Neuronal stem cell (in vitro differentiated cells): ENCODE measurements at regions not wholly inside any gene's neighbourhood (a gene's known extent, or its start where the extent isn't known, plus 50 kb on each side); places are given as distances from the start of the nearest gene placed in this dataset.

Experiments
- DNase-seq: peaks from one replicate; pipeline ENCODE4 v3.0.0-alpha.2; 2013; ENCODE audit warnings: low spot score
- H2AFZ ChIP-seq: one replicate; pipeline ENCODE4 v1.6.1; 2013; ENCODE audit warnings: mild to moderate bottlenecking, low read length, inconsistent platforms
- H2AK5ac ChIP-seq: 2 replicates; pipeline ENCODE4 v1.6.1; 2013; ENCODE audit warnings: low read depth, mild to moderate bottlenecking, inconsistent platforms, low read length, moderate library complexity, mixed read lengths
- H2BK120ac ChIP-seq: 2 replicates; pipeline ENCODE4 v1.6.1; 2013; ENCODE audit warnings: low read depth, mild to moderate bottlenecking, inconsistent platforms, low read length, moderate library complexity, mixed read lengths
- H2BK12ac ChIP-seq: one replicate; pipeline ENCODE4 v1.6.1; 2013; ENCODE audit warnings: low read length, inconsistent platforms
- H2BK15ac ChIP-seq: 2 replicates; pipeline ENCODE4 v1.6.1; 2013; ENCODE audit warnings: mild to moderate bottlenecking, low read length, inconsistent platforms, mixed read lengths
- H2BK5ac ChIP-seq: one replicate; pipeline ENCODE4 v1.6.1; 2013; ENCODE audit warnings: inconsistent platforms, mild to moderate bottlenecking, low read length, moderate library complexity
- H3K14ac ChIP-seq: one replicate; pipeline ENCODE4 v1.6.1; 2013; ENCODE audit warnings: low read length, inconsistent platforms
- H3K18ac ChIP-seq: 2 replicates; pipeline ENCODE4 v1.6.1; 2013; ENCODE audit warnings: low read length, inconsistent platforms
- H3K23ac ChIP-seq: 2 replicates; pipeline ENCODE4 v1.6.1; 2013; ENCODE audit warnings: low read depth, mild to moderate bottlenecking, mixed read lengths, low read length, inconsistent platforms; ENCODE audit not compliant: poor library complexity
- H3K27ac ChIP-seq: replicated peaks from 3 replicates; pipeline ENCODE4 v1.5.1; 2013; ENCODE audit warnings: low read length, inconsistent platforms
- H3K27me3 ChIP-seq, 3 experiments: 2 replicates each; pipeline ENCODE4 v1.6.1; 2013; ENCODE audit warnings: low read length in 3 of 3, mild to moderate bottlenecking in 2 of 3, inconsistent platforms in 1 of 3, low read depth in 1 of 3, mixed read lengths in 1 of 3, moderate library complexity in 1 of 3; ENCODE audit not compliant: control insufficient read depth in 3 of 3, insufficient read depth in 3 of 3
- H3K36me3 ChIP-seq, 2 donors: replicated peaks in 1 of 2; 2 replicates each; pipeline ENCODE4 v1.6.1; 2013; ENCODE audit warnings: low read length in 2 of 2; ENCODE audit not compliant: control insufficient read depth in 2 of 2, insufficient read depth in 2 of 2
- H3K4ac ChIP-seq: 2 replicates; pipeline ENCODE4 v1.6.1; 2013; ENCODE audit warnings: inconsistent platforms, mild to moderate bottlenecking, low read length, moderate library complexity
- H3K4me1 ChIP-seq, 2 donors: 1 replicate in 1 of 2; 2 replicates in 1 of 2; pipeline ENCODE4 v1.6.1; 2013; ENCODE audit warnings: low read length in 2 of 2, low read depth in 1 of 2; ENCODE audit not compliant: control insufficient read depth in 2 of 2, insufficient read depth in 1 of 2
- H3K4me2 ChIP-seq: one replicate; pipeline ENCODE4 v1.6.1; 2013; ENCODE audit warnings: mild to moderate bottlenecking, low read length, inconsistent platforms; ENCODE audit not compliant: insufficient read depth, poor library complexity, severe bottlenecking
- H3K4me3 ChIP-seq, 2 donors: 2 replicates each; pipeline ENCODE4 v1.5.1; 2013; ENCODE audit warnings: low read length in 2 of 2, mild to moderate bottlenecking in 2 of 2, inconsistent platforms in 1 of 2, moderate library complexity in 1 of 2
- H3K79me1 ChIP-seq: one replicate; pipeline ENCODE4 v1.6.1; 2013; ENCODE audit warnings: low read depth, mild to moderate bottlenecking, inconsistent platforms, low read length, moderate library complexity
- H3K9ac ChIP-seq: one replicate; pipeline ENCODE4 v1.6.1; 2013; ENCODE audit warnings: mild to moderate bottlenecking, low read depth, low read length, inconsistent platforms; ENCODE audit not compliant: poor library complexity
- H3K9me3 ChIP-seq, 2 donors: replicated peaks in 1 of 2; 2 replicates each; pipeline versions ENCODE3 to v1.6.1; 2013; ENCODE audit warnings: low read length in 2 of 2, mild to moderate bottlenecking in 2 of 2, inconsistent platforms in 1 of 2, low read depth in 1 of 2, mixed read lengths in 1 of 2, moderate library complexity in 1 of 2; ENCODE audit not compliant: control insufficient read depth in 2 of 2, insufficient read depth in 1 of 2
- H4K8ac ChIP-seq: one replicate; pipeline ENCODE4 v1.6.1; 2013; ENCODE audit warnings: low read depth, mild to moderate bottlenecking, inconsistent platforms, low read length, moderate library complexity
- H4K91ac ChIP-seq: one replicate; pipeline ENCODE4 v1.6.1; 2013; ENCODE audit warnings: low read length, low read depth, mild to moderate bottlenecking, inconsistent platforms; ENCODE audit not compliant: poor library complexity
- WGBS, 2 donors: extraction: QIAGEN DNeasy Blood & Tissue Kit; methylation state at CpG; one replicate each; pipeline ENCODE4 v1.1.7; 2013; ENCODE audit warnings: missing lambda C conversion rate in 2 of 2, mixed read lengths in 1 of 2; ENCODE audit not compliant: insufficient read length in 2 of 2, insufficient replicate concordance in 1 of 2; ENCODE audit errors: extremely low coverage in 2 of 2; 5-methylcytosine and 5-hydroxymethylcytosine counted together

DNA sequence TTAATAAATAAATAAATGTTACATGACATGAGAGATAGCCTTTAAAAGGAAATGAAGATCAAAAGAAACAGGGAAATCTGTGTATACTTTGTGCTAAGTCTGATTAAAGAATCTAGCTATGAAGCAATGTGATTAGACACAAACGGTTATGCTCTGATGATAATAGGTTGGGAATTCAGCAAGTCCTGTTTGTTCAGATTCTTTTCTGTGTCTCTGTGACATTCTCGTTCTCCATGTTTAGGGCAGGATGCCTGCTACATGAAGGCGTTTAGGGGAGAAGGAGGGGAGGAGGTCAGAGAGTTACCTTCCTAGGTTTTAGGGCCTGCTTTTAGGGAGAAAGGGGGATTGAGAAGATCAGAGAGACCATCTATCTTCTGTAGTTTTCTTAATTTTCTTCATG lies 555.3 kb downstream of the DNAJB9 start:
- Histone ChIP-seq H3K14ac (no peak overlapping the region), H2BK5ac (no peak overlapping the region), H2BK120ac (no peak overlapping the region), H3K4ac (no peak overlapping the region), H3K4me1 (peaks cover 0 to 26% of the 10 kb centered on the region in 2 donors), H2BK12ac (no peak overlapping the region), H4K8ac (no peak overlapping the region), H3K79me1 (no peaks in the 10 kb centered on the region), H3K27ac (no peak overlapping the region), H3K9me3 (no peaks in the 10 kb centered on the region), H3K23ac (no peak overlapping the region), H2AFZ (peak overlapping the region; percentile 46), H4K91ac (no peak overlapping the region), H2BK15ac (no peak overlapping the region), H3K18ac (no peak overlapping the region), H3K36me3 (no peaks in the 10 kb centered on the region), H2AK5ac (no peak overlapping the region), H3K4me3 (no peak overlapping the region), H3K4me2 (no peak overlapping the region), H3K27me3 (no peaks in the 10 kb centered on the region), H3K9ac (no peak overlapping the region)
- WGBS, 2 donors: no CpG with 5 or more reads among the region's 3 CpGs
- no peak for DNase-seq

DNA sequence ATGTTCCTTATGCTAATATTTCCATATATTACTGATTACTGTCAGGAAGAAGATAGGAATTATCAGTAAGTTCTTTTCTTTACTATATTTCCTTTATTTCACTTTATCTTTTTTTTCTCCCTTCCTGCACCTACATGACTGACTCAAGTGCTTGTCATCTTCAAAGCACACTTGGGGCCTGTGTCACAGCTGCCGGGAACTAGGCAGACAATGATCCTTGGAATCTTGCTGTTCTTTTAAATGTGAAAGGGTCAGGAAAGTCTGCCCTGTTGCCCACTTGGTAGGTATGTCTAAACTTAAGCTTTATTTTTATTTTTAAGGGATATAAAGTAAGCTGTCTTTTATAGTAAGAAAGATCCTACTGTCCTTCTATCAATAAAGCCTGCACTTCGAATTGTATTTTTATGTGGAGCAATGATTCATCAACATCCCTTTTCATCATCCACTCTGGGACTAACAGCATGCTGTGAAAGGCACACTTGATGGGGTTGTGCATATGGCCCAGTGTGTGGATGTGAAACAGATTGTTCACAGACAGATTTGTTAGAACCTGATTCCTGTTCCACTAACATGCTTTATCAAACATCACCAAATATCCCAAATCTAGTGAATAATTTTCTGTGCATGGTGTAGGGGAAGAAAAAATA lies 556.9 kb downstream of the DNAJB9 start:
- H3K79me1 ChIP-seq: no peaks in the 10 kb centered on the region
- H3K9ac ChIP-seq: no peak overlapping the region
- no peak overlapping the region for H3K4me3 ChIP-seq
- no peak overlapping the region for H3K23ac ChIP-seq
- no peaks in the 10 kb centered on the region for H3K27me3 ChIP-seq
- no peak overlapping the region for H2BK15ac ChIP-seq
- H2AK5ac ChIP-seq: no peak overlapping the region
- no peak overlapping the region for H3K14ac ChIP-seq
- H3K18ac ChIP-seq: no peak overlapping the region
- no peak overlapping the region for H4K8ac ChIP-seq
- peak overlapping the region; percentile 48 for H2AFZ ChIP-seq
- WGBS, 2 donors: no CpG with 5 or more reads among the region's 2 CpGs
- no peaks in the 10 kb centered on the region for H3K9me3 ChIP-seq
- H3K4me2 ChIP-seq: no peak overlapping the region
- no peak overlapping the region for H3K4ac ChIP-seq
- H3K27ac ChIP-seq: no peak overlapping the region
- DNase-seq: peak; percentile 8
- no peak overlapping the region for H2BK5ac ChIP-seq
- peaks cover 0 to 26% of the 10 kb centered on the region in 2 donors for H3K4me1 ChIP-seq
- no peak overlapping the region for H2BK12ac ChIP-seq
- no peaks in the 10 kb centered on the region for H3K36me3 ChIP-seq
- no peak overlapping the region for H4K91ac ChIP-seq
- no peak overlapping the region for H2BK120ac ChIP-seq

DNA sequence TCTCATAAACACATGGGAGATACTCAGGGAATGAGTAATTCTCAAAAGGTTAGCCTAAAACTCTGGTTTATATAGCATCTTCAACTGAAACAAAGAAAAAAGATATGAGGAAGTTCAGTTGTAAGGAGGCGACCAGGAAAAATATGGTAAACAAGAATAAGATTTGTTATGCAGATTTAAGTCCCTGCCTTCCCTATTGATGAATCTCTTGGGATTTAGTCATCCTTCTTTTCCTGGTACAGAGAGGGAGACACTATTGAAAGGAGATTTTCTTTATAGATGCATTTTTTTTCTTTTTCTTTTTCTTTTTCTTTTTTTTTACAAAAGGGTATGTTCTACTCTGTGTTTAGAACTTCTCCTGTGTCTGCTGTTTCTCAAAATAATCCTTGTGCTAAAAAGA lies 557.5 kb downstream of the DNAJB9 start:
- WGBS, 2 donors: no CpG with 5 or more reads among the region's 1 CpG
- no peak overlapping the region for H3K27ac ChIP-seq
- no peak for DNase-seq

DNA sequence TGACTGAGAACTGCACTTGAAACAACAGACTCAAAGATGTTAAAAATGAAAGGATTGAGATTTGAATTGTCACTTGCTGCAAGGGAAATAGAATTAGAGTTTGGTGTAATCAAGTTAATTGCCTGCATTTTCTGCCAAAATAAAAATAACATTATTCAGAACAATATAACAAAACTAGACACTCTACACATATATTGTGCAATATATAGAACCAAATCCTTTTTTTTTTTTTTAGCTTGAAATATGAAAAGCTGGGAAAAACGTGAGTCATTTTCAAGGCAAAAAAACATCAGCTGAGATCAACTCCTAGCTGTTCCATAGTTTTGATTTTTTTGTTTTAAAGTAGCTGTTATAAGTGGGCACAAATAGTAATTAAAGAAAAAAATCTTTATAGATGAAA lies 561.5 kb downstream of the DNAJB9 start:
- no peak overlapping the region for H2AK5ac ChIP-seq
- H3K27ac ChIP-seq: no peak overlapping the region
- H3K4me2 ChIP-seq: no peak overlapping the region
- no peak for DNase-seq
- no peak overlapping the region for H2BK15ac ChIP-seq
- no peak overlapping the region for H2BK5ac ChIP-seq
- H3K4me3 ChIP-seq: no peak overlapping the region
- H3K9ac ChIP-seq: no peak overlapping the region
- H2BK120ac ChIP-seq: no peak overlapping the region
- no peak overlapping the region for H3K4ac ChIP-seq
- no peaks in the 10 kb centered on the region for H3K36me3 ChIP-seq
- WGBS, 2 donors: no CpG with 5 or more reads among the region's 1 CpG
- no peak overlapping the region for H3K23ac ChIP-seq
- peak overlapping the region; percentile 41 for H2AFZ ChIP-seq
- no peak overlapping the region for H3K14ac ChIP-seq
- no peaks in the 10 kb centered on the region for H3K27me3 ChIP-seq
- H3K9me3 ChIP-seq: peaks cover 0 to 14% of the 10 kb centered on the region in 2 donors
- peaks cover 0 to 14% of the 10 kb centered on the region in 2 donors for H3K4me1 ChIP-seq
- H3K18ac ChIP-seq: no peak overlapping the region
- H2BK12ac ChIP-seq: no peak overlapping the region
- H4K91ac ChIP-seq: no peak overlapping the region
- no peaks in the 10 kb centered on the region for H3K79me1 ChIP-seq
- H4K8ac ChIP-seq: no peak overlapping the region

More for the DNA sequence above, 557.5 kb downstream of the DNAJB9 start:
- Histone ChIP-seq H4K8ac (no peak overlapping the region), H3K23ac (no peak overlapping the region), H3K9me3 (no peaks in the 10 kb centered on the region), H3K4me3 (no peak overlapping the region), H3K9ac (no peak overlapping the region), H2BK12ac (no peak overlapping the region), H3K4me2 (no peak overlapping the region), H4K91ac (no peak overlapping the region), H3K36me3 (no peaks in the 10 kb centered on the region), H2AFZ (peak overlapping the region; percentile 48), H3K14ac (no peak overlapping the region), H2AK5ac (no peak overlapping the region), H3K4ac (no peak overlapping the region), H3K18ac (no peak overlapping the region), H2BK120ac (no peak overlapping the region), H2BK5ac (no peak overlapping the region), H3K27me3 (no peaks in the 10 kb centered on the region), H3K4me1 (peaks cover 0 to 26% of the 10 kb centered on the region in 2 donors), H3K79me1 (no peaks in the 10 kb centered on the region), H2BK15ac (no peak overlapping the region)
